RWPE1 (cell line): ENCODE measurements at regions not wholly inside any gene's neighbourhood (a gene's known extent, or its start where the extent isn't known, plus 50 kb on each side); places are given as distances from the start of the nearest gene placed in this dataset.

Source experiments
- CTCF ChIA-PET: fragments of 350-600 bp; sonication (Branson Sonifier 250); formaldehyde crosslinking; extraction: SDS; loops from one replicate; lab custom pipeline; 2021; lab: Yijun Ruan, JAX
- POLR2A ChIA-PET: fragments of 400-600 bp; formaldehyde crosslinking; extraction: SDS; loops from one replicate; lab custom pipeline; 2020; ENCODE audit warnings: antibody characterized with exemption; ENCODE audit not compliant: low non-redundant PET; lab: Yijun Ruan, JAX
- DNase-seq: peaks from one replicate; pipeline ENCODE4 v3.0.0; 2012; ENCODE audit warnings: low spot score
- H3K27ac ChIP-seq: fragments of 450-650 bp; 2 replicates; pipeline ENCODE4 v1.5.1; 2017
- TF ChIP-seq, protein P1 (sequence below): fragments of 450-650 bp; conservative IDR thresholded peaks from 2 replicates; pipeline ENCODE4 v1.5.1; 2017; ENCODE audit warnings: low read depth, mild to moderate bottlenecking

DNA sequence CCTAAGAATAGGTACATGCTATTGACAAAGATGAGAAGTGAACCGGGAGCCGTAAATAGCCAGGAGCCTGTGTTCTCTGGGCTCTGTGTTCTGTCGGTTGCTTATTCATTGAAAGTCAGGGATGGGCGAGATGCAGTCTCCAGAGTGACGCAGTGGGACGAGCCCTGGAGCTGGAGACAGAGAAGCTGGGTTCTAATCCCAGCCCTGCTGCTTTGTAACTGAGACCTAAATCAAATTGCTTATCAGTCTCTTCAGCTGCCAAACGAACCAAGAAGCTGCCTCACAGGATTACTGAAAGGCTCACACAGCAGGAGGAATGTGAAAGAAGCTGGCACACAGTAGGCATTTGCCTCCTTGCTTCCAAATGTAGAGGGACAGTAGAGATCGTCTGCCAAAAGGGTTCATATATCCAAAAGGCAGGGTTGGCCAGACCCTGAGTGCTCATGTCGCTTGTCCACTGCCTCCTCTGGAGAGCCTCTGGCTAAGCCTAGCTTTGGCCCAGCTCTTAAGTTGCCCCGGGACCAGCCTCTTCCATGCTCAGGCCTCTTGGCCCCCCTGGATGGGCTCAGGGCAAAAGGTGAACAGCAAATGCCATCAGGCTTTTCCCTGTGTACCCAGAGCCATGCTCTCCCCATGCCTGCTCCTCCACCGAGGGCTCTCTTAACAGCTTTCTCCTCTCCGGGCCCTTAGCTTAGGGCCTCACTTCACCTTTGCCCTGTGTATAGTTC, 134.2 kb upstream of the IPO9 start:
- TF ChIP-seq, protein P1, sequence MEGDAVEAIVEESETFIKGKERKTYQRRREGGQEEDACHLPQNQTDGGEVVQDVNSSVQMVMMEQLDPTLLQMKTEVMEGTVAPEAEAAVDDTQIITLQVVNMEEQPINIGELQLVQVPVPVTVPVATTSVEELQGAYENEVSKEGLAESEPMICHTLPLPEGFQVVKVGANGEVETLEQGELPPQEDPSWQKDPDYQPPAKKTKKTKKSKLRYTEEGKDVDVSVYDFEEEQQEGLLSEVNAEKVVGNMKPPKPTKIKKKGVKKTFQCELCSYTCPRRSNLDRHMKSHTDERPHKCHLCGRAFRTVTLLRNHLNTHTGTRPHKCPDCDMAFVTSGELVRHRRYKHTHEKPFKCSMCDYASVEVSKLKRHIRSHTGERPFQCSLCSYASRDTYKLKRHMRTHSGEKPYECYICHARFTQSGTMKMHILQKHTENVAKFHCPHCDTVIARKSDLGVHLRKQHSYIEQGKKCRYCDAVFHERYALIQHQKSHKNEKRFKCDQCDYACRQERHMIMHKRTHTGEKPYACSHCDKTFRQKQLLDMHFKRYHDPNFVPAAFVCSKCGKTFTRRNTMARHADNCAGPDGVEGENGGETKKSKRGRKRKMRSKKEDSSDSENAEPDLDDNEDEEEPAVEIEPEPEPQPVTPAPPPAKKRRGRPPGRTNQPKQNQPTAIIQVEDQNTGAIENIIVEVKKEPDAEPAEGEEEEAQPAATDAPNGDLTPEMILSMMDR: no peak
- ChIA-PET CTCF (interaction anchor here (0.5 to 1.8 kb wide), 5 partner anchors 9 to 135 kb away, joined by 3 to 5 read pairs (median 3); no protein-coding TSS in a partner anchor), POLR2A (no interaction called here)
- peak overlapping the region; percentile 93 for H3K27ac ChIP-seq
- no peak for DNase-seq

DNA sequence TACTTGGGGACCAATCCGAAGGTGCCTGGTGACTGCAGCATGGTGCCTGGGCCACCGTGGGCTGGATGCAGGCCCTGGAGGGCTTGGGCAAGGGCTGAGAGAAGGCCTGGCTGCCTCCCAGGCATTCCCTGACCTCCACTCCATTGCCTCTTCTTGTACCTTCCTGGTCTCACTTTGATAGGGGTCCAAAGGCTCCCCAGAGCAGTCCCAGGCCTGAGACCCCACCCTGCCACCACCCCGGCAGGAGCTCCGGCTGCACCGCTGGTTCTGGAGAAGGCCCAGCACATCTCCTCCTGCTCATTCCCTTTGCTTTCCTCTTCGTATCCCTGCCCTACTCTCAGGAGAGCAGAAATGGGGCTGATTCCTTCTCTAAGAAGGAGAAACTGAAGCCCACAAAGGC, 133.3 kb upstream of the IPO9 start:
- POLR2A ChIA-PET: no interaction called here
- peak overlapping the region; percentile 93 for H3K27ac ChIP-seq
- CTCF ChIA-PET: interaction anchor here (1.0 to 3.1 kb wide), 3 partner anchors 8 to 136 kb away, joined by 3 to 18 read pairs (median 11); no protein-coding TSS in a partner anchor
- TF ChIP-seq, protein P1: no peak
- no peak for DNase-seq

DNA sequence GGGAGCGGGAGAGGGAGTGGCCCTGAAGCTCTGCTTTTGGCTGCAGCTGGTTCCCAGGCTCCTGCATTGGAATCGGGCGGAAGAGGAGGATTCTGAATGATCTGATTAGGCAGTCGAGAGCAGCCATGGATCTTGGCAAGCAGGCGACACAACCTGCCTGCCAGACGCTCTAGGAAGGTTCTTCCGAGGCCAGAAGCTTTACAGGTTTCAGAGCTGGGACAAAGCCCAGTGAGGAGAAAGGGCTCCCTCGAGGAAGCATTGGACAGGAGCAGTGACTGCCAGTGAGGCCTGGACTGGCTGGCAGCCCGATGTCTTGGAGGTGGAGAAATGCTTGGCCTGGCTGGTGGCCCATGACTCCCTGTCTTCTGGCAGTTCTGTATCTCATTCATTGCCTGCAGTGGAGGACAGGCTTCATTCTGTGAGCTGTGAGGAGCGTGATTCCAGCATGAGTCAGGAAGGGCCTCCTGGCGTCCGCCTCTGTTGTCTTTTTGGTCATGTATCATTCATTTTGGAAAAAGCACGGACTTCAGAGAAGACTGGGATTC, 132.7 kb upstream of the IPO9 start:
- ChIA-PET POLR2A (no interaction called here), CTCF (interaction anchor here (0.8 to 3.1 kb wide), 6 partner anchors 9 to 165 kb away, joined by 3 to 18 read pairs (median 6); no protein-coding TSS in a partner anchor)
- peak overlapping the region; percentile 93 for H3K27ac ChIP-seq
- TF ChIP-seq, protein P1: no peak
- DNase-seq: peak; percentile 88

DNA sequence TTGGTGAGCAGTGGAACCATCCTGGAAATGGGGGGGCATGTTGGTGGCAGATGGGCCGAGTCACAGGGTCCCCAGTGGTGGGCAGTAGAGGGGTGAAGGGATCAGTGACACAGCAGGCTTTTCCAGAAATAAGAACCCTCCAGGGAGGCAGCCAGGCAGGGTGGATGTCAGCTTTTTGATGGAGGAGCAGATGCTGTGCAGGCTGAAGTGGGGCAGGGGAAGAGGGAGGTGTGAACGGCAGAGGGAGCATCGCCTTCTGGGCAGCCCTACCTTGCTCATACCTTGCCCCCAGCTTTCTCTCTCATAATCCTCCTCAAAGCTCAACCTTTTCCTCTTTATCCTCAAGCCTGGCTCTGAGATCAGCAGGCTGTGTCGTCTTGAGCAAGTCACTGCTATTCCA, 131.8 kb upstream of the IPO9 start:
- no peak for DNase-seq
- peak overlapping the region; percentile 93 for H3K27ac ChIP-seq
- POLR2A ChIA-PET: no interaction called here
- TF ChIP-seq, protein P1: no peak
- CTCF ChIA-PET: interaction anchor here (0.6 to 3.1 kb wide), 8 partner anchors 10 to 877 kb away, joined by 3 to 18 read pairs (median 4); no protein-coding TSS in a partner anchor

DNA sequence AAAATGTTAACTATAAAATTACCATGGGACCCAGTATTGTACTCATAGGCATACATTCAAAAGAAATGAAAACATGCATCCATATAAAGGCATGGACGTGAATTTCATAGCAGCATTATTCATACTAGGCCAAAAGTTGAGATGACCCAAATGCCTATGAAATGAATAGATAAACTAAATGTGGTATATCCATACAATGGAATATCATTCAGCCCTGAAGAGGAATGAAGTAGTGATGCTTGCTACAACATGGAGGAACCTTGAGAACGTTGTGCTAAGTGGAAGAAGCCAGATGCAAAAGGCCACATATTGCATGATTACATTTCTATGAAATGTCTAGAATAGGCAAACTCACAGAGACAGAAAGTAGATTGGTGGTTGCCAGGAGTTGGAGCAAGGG, 127.1 kb upstream of the IPO9 start:
- DNase-seq: no peak
- TF ChIP-seq, protein P1: no peak
- H3K27ac ChIP-seq: no peak overlapping the region
- ChIA-PET CTCF (interaction anchor here (0.7 to 13.5 kb wide), 3 partner anchors 91 to 254 kb away, joined by 3 to 351 read pairs (median 84); no protein-coding TSS in a partner anchor), POLR2A (no interaction called here)

DNA sequence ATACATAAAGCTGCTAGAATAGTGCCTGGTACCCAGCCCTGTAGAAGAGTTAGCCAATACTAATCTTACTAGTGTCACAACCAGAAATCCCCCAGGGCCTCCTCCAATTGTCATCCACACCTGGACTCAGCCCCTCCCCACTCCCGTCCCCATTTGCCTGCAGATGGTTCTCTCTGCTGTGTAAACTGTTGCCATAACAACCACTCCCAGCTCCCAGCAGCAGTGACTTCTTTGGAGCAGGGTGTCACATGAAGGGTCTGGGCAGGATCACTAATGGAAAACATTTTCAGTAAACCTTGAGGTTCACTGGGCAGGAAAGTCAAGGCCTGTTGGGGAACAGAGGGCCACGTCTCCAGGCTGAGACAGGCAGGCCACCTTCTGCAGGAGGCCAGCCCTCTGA, 126.0 kb upstream of the IPO9 start:
- TF ChIP-seq, protein P1: no peak
- H3K27ac ChIP-seq: peak overlapping the region; percentile 90
- CTCF ChIA-PET: interaction anchor here (1.0 to 13.5 kb wide), 9 partner anchors 11 to 449 kb away, joined by 3 to 351 read pairs (median 6); no protein-coding TSS in a partner anchor
- POLR2A ChIA-PET: no interaction called here
- no peak for DNase-seq
